ENCODE measurements at regions not wholly inside any gene's neighbourhood (a gene's known extent, or its start where the extent isn't known, plus 50 kb on each side); places are given as distances from the start of the nearest gene placed in this dataset.

- Histone ChIP-seq H3K27ac (ENCODE audit: low read depth, low read length) (no peak overlapping the region), H3K4me2 (ENCODE audit: insufficient read depth, low read length) (no peak overlapping the region), H3K4me3 (ENCODE audit: insufficient read depth, low read length) (no peak overlapping the region), H2AFZ (ENCODE audit: low read length) (no peak overlapping the region), H3K36me3 (ENCODE audit: insufficient read depth, low read length) (no peaks in the 10 kb centered on the region), H3K27me3 (ENCODE audit: insufficient read depth, low read length) (no peaks in the 10 kb centered on the region), H4K20me1 (ENCODE audit: insufficient read depth, low read length) (no peaks in the 10 kb centered on the region), H3K9me3 (ENCODE audit: low read depth, low read length) (no peaks in the 10 kb centered on the region), H3K79me2 (ENCODE audit: insufficient read depth, low read length) (no peaks in the 10 kb centered on the region), H3K4me1 (ENCODE audit: insufficient read depth, low read length) (no peaks in the 10 kb centered on the region)
- DNase-seq (ENCODE audit: insufficient read length, low spot score, missing footprints), result no peak
- no peak for TF ChIP-seq CTCF (IDR thresholded peaks at IDR 0.05; ENCODE audit: extremely low read depth, low read depth, low read length)
Measured at GRCh38 chr6:145555084-145555483, 180.2 kb downstream of the EPM2A start.

GRCh38 chr6:145557474-145557873 lies 177.8 kb downstream of the EPM2A start:
- no peak for TF ChIP-seq CTCF (IDR thresholded peaks at IDR 0.05; ENCODE audit: extremely low read depth, low read depth, low read length)
- Histone ChIP-seq H3K4me3 (ENCODE audit: insufficient read depth, low read length) (no peak overlapping the region), H3K4me1 (ENCODE audit: insufficient read depth, low read length) (no peaks in the 10 kb centered on the region), H3K9me3 (ENCODE audit: low read depth, low read length) (no peaks in the 10 kb centered on the region), H2AFZ (ENCODE audit: low read length) (no peak overlapping the region), H4K20me1 (ENCODE audit: insufficient read depth, low read length) (no peaks in the 10 kb centered on the region), H3K79me2 (ENCODE audit: insufficient read depth, low read length) (no peaks in the 10 kb centered on the region), H3K36me3 (ENCODE audit: insufficient read depth, low read length) (no peaks in the 10 kb centered on the region), H3K4me2 (ENCODE audit: insufficient read depth, low read length) (no peak overlapping the region), H3K27ac (ENCODE audit: low read depth, low read length) (no peak overlapping the region), H3K27me3 (ENCODE audit: insufficient read depth, low read length) (no peaks in the 10 kb centered on the region)
- no peak for DNase-seq (ENCODE audit: insufficient read length, low spot score, missing footprints)

- no peaks in the 10 kb centered on the region for H4K20me1 ChIP-seq (ENCODE audit: insufficient read depth, low read length)
- H3K27me3 ChIP-seq (ENCODE audit: insufficient read depth, low read length), result no peaks in the 10 kb centered on the region
- no peaks in the 10 kb centered on the region for H3K9me3 ChIP-seq (ENCODE audit: low read depth, low read length)
- no peak for TF ChIP-seq CTCF (IDR thresholded peaks at IDR 0.05; ENCODE audit: extremely low read depth, low read depth, low read length)
- H3K79me2 ChIP-seq (ENCODE audit: insufficient read depth, low read length), result no peaks in the 10 kb centered on the region
- H3K4me1 ChIP-seq (ENCODE audit: insufficient read depth, low read length), result no peaks in the 10 kb centered on the region
- no peak overlapping the region for H2AFZ ChIP-seq (ENCODE audit: low read length)
- no peak overlapping the region for H3K4me2 ChIP-seq (ENCODE audit: insufficient read depth, low read length)
- H3K27ac ChIP-seq (ENCODE audit: low read depth, low read length), result no peak overlapping the region
- no peak overlapping the region for H3K4me3 ChIP-seq (ENCODE audit: insufficient read depth, low read length)
- no peak for DNase-seq (ENCODE audit: insufficient read length, low spot score, missing footprints)
- H3K36me3 ChIP-seq (ENCODE audit: insufficient read depth, low read length), result no peaks in the 10 kb centered on the region
Measured at GRCh38 chr6:145559836-145560235, 175.5 kb downstream of the EPM2A start.

GRCh38 chr6:145561095-145562072 lies 173.9 kb downstream of the EPM2A start:
- Histone ChIP-seq H3K4me3 (ENCODE audit: insufficient read depth, low read length) (no peak overlapping the region), H2AFZ (ENCODE audit: low read length) (no peak overlapping the region), H3K27me3 (ENCODE audit: insufficient read depth, low read length) (no peaks in the 10 kb centered on the region), H3K9me3 (ENCODE audit: low read depth, low read length) (no peaks in the 10 kb centered on the region), H3K79me2 (ENCODE audit: insufficient read depth, low read length) (no peaks in the 10 kb centered on the region), H3K4me2 (ENCODE audit: insufficient read depth, low read length) (no peak overlapping the region), H4K20me1 (ENCODE audit: insufficient read depth, low read length) (no peaks in the 10 kb centered on the region), H3K27ac (ENCODE audit: low read depth, low read length) (no peak overlapping the region), H3K36me3 (ENCODE audit: insufficient read depth, low read length) (no peaks in the 10 kb centered on the region), H3K4me1 (ENCODE audit: insufficient read depth, low read length) (no peaks in the 10 kb centered on the region)
- TF ChIP-seq CTCF (IDR thresholded peaks at IDR 0.05; ENCODE audit: extremely low read depth, low read depth, low read length), result no peak
- DNase-seq (ENCODE audit: insufficient read length, low spot score, missing footprints), result no peak

Data from osteoblast (primary cell).